Spleen (tissue), 7 donors: ENCODE measurements at regions not wholly inside any gene's neighbourhood (a gene's known extent, or its start where the extent isn't known, plus 50 kb on each side); places are given as distances from the start of the nearest gene placed in this dataset.
"Not testable (repeated sequence)": the region's sequence is repeated elsewhere in the genome, so short reads cannot be mapped to it uniquely, and the experiment has no call there.

ENCODE experiments used
- POLR2AphosphoS5 ChIP-seq, 3 donors: sonication (generic); formaldehyde crosslinking; IDR thresholded peaks; one replicate each; pipeline ENCODE4 v1.5.1; 2017; ENCODE audit warnings: antibody characterized with exemption in 3 of 3
- TF ChIP-seq, protein P1 (sequence below), 11 experiments: fragments of 200-600 bp in 7 of 11; fragments of 450-650 bp in 4 of 11; sonication (generic) in 4 of 11; IDR thresholded peaks in 8 of 11; conservative IDR thresholded peaks in 3 of 11; 1 replicate in 7 of 11; 2 replicates in 4 of 11; pipeline versions ENCODE4 v1.4.0 to v1.8.0; 2016 to 2021; ENCODE audit warnings: antibody characterized with exemption in 11 of 11, inconsistent platforms in 4 of 11, mild to moderate bottlenecking in 1 of 11
- donor health status: DM: no; HTN: no; CAD: no; lungs with moderate emphysema.
- donor health status: DM: no; HTN: no; CAD: no.
- donor health status: DM: no; HTN: no; CAD: no.

DNA sequence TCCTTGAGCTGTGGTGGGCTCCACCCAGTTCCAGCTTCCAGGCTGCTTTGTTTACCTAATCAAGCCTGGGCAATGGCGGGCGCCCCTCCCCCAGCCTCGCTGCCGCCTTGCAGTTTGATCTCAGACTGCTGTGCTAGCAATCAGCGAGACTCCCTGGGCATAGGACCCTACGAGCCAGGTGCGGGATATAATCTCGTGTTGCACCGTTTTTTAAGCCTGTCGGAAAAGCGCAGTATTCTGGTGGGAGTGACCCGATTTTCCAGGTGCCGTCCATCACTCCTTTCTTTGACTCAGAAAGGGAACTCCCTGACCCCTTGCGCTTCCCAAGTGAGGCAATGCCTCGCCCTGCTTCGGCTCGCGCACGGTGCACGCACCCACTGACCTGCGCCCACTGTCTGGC is 133.0 kb upstream of the TCF4 start:
- not testable (repeated sequence) for TF ChIP-seq POLR2AphosphoS5 (IDR thresholded peaks at IDR 0.05)
- TF ChIP-seq, protein P1, sequence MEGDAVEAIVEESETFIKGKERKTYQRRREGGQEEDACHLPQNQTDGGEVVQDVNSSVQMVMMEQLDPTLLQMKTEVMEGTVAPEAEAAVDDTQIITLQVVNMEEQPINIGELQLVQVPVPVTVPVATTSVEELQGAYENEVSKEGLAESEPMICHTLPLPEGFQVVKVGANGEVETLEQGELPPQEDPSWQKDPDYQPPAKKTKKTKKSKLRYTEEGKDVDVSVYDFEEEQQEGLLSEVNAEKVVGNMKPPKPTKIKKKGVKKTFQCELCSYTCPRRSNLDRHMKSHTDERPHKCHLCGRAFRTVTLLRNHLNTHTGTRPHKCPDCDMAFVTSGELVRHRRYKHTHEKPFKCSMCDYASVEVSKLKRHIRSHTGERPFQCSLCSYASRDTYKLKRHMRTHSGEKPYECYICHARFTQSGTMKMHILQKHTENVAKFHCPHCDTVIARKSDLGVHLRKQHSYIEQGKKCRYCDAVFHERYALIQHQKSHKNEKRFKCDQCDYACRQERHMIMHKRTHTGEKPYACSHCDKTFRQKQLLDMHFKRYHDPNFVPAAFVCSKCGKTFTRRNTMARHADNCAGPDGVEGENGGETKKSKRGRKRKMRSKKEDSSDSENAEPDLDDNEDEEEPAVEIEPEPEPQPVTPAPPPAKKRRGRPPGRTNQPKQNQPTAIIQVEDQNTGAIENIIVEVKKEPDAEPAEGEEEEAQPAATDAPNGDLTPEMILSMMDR (IDR thresholded peaks at IDR 0.05 in 8 of 11, conservative IDR thresholded peaks at IDR 0.05 in 3 of 11), result not testable (repeated sequence)
